NCI-H2196 (cell line): ENCODE measurements at regions not wholly inside any gene's neighbourhood (a gene's known extent, or its start where the extent isn't known, plus 50 kb on each side); places are given as distances from the start of the nearest gene placed in this dataset.
"Not testable (repeated sequence)": the region's sequence is repeated elsewhere in the genome, so short reads cannot be mapped to it uniquely, and the experiment has no call there.

ENCODE experiments used
- DNase-seq: peaks from one replicate; lab custom pipeline; 2025; ENCODE audit not compliant: unreplicated experiment; lab: John Stamatoyannopoulos, UW

- no peak for DNase-seq
Observed at GRCh38 chr3:158026236-158026635, 80.0 kb downstream of the SHOX2 start.

GRCh38 chr3:158019897-158020296 lies 86.3 kb downstream of the SHOX2 start:
- DNase-seq, result not testable (repeated sequence)

GRCh38 chr3:158018462-158018861 lies 87.8 kb downstream of the SHOX2 start:
- no peak for DNase-seq

- no peak for DNase-seq
Observed at GRCh38 chr3:158012901-158013300, 93.3 kb downstream of the SHOX2 start.

- no peak for DNase-seq
Observed at GRCh38 chr3:158005391-158006100, 100.7 kb downstream of the SHOX2 start.

- DNase-seq, result peak; percentile 74
Observed at GRCh38 chr3:157999246-157999645, 107.0 kb downstream of the SHOX2 start.

GRCh38 chr3:157982359-157982758 lies 123.9 kb downstream of the SHOX2 start:
- DNase-seq, result no peak

- no peak for DNase-seq
Observed at GRCh38 chr3:157981819-157982218, 124.4 kb downstream of the SHOX2 start.

GRCh38 chr3:157979022-157979421 lies 127.2 kb downstream of the SHOX2 start:
- DNase-seq, result no peak

GRCh38 chr3:157961665-157962064 lies 144.6 kb downstream of the SHOX2 start:
- DNase-seq, result no peak

- DNase-seq, result no peak
Observed at GRCh38 chr3:157958457-157958856, 147.8 kb downstream of the SHOX2 start.

- no peak for DNase-seq
Observed at GRCh38 chr3:157956850-157957249, 149.4 kb downstream of the SHOX2 start.

- no peak for DNase-seq
Observed at GRCh38 chr3:157956176-157956575, 150.0 kb downstream of the SHOX2 start.

- DNase-seq, result no peak
Observed at GRCh38 chr3:157953565-157953964, 152.7 kb downstream of the SHOX2 start.

GRCh38 chr3:157948605-157949383 lies 157.4 kb downstream of the SHOX2 start:
- no peak for DNase-seq

- no peak for DNase-seq
Observed at GRCh38 chr3:157939166-157939565, 167.1 kb downstream of the SHOX2 start.

GRCh38 chr3:157938154-157938779 lies 168.0 kb downstream of the SHOX2 start:
- DNase-seq, result no peak

GRCh38 chr3:157931517-157931916 lies 174.7 kb downstream of the SHOX2 start:
- DNase-seq, result no peak

GRCh38 chr3:157930000-157930780 lies 176.0 kb downstream of the SHOX2 start:
- DNase-seq, result no peak

GRCh38 chr3:157926822-157927221 lies 179.4 kb downstream of the SHOX2 start:
- DNase-seq, result no peak

- no peak for DNase-seq
Observed at GRCh38 chr3:157922614-157923013, 183.6 kb downstream of the SHOX2 start.
